AG04449 (cell line): ENCODE measurements at regions not wholly inside any gene's neighbourhood (a gene's known extent, or its start where the extent isn't known, plus 50 kb on each side); places are given as distances from the start of the nearest gene placed in this dataset.

Source experiments
- CTCF ChIA-PET: fragments of 350-600 bp; formaldehyde crosslinking; extraction: SDS; loops from one replicate; lab custom pipeline; 2021; ENCODE audit warnings: antibody characterized with exemption; lab: Yijun Ruan, JAX
- POLR2A ChIA-PET: fragments of 400-600, 350-600 bp; formaldehyde crosslinking; extraction: SDS; loops from one replicate; lab custom pipeline; 2020; ENCODE audit warnings: antibody characterized with exemption, inconsistent platforms; lab: Yijun Ruan, JAX
- DNase-seq: peaks from one replicate; pipeline ENCODE4 v3.0.0-alpha.2; 2010; ENCODE audit warnings: low read depth, low spot score
- H3K4me3 ChIP-seq: 2 replicates; pipeline ENCODE4 v1.5.1; 2011; ENCODE audit warnings: low read depth, mild to moderate bottlenecking, control low read depth, low read length
- CTCF ChIP-seq: IDR thresholded peaks from one replicate; pipeline ENCODE4 v1.5.1; 2011; ENCODE audit warnings: mild to moderate bottlenecking, moderate library complexity, low read length, control low read depth, inconsistent platforms; ENCODE audit not compliant: insufficient read depth; ENCODE audit errors: missing control alignments

- DNase-seq = no peak
- ChIA-PET POLR2A (no interaction called here), CTCF (no interaction called here)
- no peak overlapping the region for H3K4me3 ChIP-seq
- no peak for TF ChIP-seq CTCF
Measured at GRCh38 chr4:157722146-157722545, 450.7 kb downstream of the GASK1B start.

GRCh38 chr4:157713342-157713741 is 459.5 kb downstream of the GASK1B start:
- H3K4me3 ChIP-seq = no peak overlapping the region
- POLR2A ChIA-PET = no interaction called here
- CTCF ChIA-PET = no interaction called here
- DNase-seq = no peak
- TF ChIP-seq CTCF = no peak

- TF ChIP-seq CTCF = no peak
- CTCF ChIA-PET = no interaction called here
- DNase-seq = no peak
- H3K4me3 ChIP-seq = no peak overlapping the region
- POLR2A ChIA-PET = no interaction called here
Measured at GRCh38 chr4:157706155-157706554, 466.7 kb downstream of the GASK1B start.

- ChIA-PET CTCF (no interaction called here), POLR2A (no interaction called here)
- no peak overlapping the region for H3K4me3 ChIP-seq
- no peak for DNase-seq
- no peak for TF ChIP-seq CTCF
Measured at GRCh38 chr4:157702831-157703230, 470.0 kb downstream of the GASK1B start.

GRCh38 chr4:157701695-157701994 is 471.2 kb downstream of the GASK1B start:
- ChIA-PET POLR2A (no interaction called here), CTCF (no interaction called here)
- no peak overlapping the region for H3K4me3 ChIP-seq
- TF ChIP-seq CTCF = no peak
- no peak for DNase-seq

- no peak overlapping the region for H3K4me3 ChIP-seq
- ChIA-PET CTCF (no interaction called here), POLR2A (no interaction called here)
- no peak for TF ChIP-seq CTCF
- no peak for DNase-seq
Measured at GRCh38 chr4:157700898-157701694, 471.7 kb downstream of the GASK1B start.
